Activated CD8-positive, alpha-beta memory T cell treated with anti-CD3 and anti-CD28 coated beads for 1 hour (primary cell): ENCODE measurements at regions not wholly inside any gene's neighbourhood (a gene's known extent, or its start where the extent isn't known, plus 50 kb on each side); places are given as distances from the start of the nearest gene placed in this dataset.

Source experiments
- DNase-seq, 2 donors: peaks; one replicate each; pipeline ENCODE4 v3.0.0-alpha.2; 2020; ENCODE audit warnings: low read depth in 1 of 2; ENCODE audit errors: extremely low read depth in 1 of 2

DNA sequence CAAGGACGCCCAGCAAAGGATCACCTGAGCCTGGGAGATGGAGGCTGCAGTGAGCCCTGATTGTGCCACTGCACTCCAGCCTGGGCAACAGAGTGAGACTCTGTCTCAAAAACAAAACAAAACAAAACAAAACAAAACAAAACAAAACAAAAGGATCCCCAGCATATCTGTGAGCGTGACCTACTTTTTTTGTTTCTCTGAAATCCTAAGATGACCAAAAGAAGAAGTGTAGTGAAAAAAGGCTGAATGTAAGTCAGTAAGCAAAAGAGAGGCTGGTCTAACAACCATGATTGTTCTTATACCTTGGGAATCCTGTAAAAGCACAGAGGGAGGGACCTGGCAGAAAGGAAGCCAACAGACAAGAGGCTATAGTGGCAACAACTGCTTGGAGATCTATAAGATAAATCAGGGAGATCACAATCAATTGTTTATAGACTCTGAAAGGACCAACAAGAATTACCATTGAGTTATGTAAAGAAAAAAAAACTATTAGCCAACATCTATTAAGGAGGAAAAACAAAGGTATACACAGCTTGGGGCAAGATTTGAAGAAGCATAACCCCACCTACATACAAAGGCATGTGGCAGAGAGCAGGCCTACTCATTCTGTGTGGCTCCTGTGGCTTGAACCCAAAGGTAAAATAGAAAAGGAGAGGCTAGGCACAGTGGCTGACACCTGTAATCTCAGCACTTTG, 255.2 kb upstream of the KLF14 start:
- no peak for DNase-seq

DNA sequence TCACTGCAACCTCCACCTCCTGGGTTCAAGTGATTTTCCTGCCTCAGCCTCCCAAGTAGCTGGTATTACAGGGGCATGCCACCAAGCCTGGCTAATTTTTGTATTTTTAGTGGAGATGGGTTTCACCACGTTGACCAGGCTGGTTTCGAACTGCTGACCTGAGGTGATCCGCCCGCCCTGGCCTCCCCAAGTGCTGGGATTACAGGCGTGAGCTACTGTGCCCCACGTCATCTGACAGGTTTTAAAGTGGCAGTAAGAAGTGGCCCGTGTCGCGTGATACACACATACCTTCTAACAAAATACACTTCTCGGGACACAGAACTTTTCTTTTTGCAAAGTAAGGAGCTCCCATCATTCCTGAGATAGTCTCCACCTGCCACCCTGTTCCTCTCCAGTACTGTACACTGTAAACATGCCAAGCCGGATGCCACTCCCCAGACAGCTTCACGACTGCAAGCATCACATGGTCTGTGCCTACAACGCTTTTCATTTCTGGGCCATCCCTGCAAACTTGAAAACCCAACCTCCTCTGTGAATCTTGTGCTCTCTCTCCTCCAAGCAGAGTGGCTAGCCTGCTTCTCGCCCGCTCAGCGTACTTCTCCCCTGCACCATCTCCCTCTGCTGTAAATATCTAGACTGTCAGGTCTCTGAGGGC, 256.3 kb upstream of the KLF14 start:
- no peak for DNase-seq

DNA sequence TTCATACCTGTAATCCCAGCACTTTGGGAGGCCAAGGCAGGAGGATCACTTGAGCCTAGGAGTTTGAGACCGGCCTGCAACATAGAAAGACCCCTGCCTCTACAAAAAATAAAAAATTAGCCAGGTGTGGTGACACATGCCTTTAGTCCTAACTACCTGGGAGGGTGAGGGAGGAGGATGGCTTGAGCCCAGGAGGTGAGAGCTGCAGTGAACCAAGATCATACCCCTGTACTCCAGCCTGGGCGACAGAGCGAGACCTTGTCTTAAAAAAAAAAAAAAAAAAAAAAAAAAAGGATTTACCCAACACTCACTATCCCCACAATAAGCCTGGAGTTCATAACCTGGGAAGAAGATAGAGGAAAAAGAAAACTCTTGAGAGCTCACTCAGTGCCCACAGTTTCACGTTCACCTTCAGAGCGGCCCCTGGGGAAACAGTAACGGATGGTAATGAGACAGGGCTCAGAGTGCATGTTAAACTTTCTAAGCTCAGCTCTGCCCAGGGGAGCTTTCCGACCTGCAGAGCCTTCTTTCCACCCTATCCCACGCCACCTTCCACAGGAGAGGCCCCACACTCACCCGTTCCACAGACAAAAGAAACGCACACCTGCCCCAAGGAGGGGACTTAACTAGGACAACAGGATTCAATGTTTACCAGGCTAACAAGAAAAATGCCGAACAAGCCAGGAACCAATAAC, 259.8 kb upstream of the KLF14 start:
- no peak for DNase-seq

DNA sequence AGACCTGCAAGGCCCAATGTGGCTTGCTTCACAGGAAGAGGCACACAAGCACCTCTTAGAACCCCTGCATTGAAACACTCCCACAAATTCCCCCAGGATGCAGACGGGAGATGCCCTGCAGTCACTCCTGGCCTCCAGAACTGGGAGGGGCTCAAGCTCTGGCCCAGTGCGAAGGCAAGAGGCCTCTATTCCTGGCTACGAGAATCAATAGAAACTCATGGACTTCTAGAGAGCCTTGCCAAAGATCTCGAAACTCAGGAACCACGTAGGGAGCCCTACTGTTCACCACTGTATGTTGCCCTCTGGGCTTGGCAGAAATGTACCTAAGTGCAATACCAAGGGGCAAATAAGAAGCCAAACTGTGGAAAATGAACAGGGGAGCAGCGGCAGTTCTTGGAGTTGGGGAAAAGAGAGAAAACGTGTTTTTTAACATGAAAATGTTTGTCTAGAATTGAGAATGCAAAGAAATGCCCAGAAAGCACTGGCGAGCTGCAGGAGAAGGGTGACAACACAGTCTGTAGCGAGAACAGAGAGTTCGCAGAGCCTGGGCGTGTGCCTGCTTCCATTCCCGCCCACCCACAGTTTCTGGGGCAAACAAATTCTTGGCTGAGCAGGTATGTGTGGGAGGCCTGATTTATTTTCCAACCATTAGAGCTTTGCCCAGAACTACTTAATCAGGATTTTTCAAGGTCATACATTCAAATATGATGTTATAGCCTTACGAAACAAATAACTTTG, 260.5 kb upstream of the KLF14 start:
- no peak for DNase-seq

DNA sequence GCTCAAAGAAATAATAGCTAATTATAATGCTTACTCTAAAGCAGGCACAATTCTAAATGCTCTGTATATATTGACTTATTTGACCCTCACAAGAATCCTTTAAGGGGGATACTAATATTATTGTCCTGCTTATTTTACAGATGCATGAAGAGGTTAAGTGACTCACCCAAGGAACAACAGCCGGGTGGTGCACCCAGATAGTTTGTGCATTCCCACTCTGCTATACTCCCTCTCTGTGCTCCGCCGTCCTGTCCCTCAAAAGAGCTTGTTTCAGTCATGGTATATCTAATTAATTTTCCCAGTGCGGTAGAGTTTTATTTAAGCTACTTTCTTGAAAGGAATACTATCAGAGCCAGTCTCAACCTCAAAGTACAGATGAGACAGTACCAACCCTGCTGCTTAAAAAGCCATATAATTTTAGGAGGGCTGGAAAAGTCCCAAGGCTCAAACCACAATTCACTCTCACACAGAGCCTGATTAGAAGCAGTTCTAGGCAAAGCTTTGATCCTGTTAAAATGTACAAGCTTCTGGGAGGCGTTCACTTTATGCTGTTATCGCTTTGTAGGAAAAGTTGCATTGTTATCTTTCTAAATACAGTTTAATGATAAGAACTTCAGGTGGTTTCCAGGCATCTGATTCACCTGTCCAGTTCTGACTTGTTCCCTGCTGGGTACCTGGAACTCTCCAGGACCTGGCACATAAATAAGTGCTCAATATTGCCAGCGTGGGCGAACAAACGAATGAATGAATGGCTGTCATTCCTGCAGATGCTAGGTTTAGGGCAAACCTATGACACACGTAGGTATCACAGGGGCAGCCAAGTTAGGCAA, 261.5 kb upstream of the KLF14 start:
- no peak for DNase-seq

DNA sequence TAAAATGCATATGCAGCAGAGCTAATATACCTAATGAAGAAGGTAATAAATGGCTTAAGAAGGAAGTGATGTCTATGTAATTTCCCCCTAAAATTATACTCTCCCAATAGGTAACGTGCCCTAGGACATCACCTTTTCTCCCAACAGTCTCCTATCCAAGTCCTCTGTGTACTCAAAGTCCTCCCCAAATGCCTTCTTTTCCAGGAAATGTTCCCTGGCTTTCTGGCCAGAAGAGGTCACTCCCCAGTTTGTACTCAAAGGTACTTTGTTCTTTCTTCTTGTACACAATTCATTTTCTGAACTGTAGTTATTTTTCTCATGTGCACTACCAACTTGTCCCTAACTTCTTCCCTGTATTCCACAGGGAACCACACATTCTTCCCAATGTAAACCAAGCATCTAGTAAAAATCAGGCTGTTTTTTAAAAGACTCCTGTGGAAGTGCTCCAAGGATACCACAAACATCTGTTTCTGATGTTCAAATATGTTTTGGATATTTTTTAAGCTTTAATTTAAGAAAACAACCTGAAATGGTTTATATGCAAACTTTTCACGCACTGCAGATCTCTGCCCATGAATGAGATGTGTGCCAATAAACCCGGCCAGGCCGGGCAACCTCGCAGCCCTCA, 262.3 kb upstream of the KLF14 start:
- DNase-seq, result no peak

DNA sequence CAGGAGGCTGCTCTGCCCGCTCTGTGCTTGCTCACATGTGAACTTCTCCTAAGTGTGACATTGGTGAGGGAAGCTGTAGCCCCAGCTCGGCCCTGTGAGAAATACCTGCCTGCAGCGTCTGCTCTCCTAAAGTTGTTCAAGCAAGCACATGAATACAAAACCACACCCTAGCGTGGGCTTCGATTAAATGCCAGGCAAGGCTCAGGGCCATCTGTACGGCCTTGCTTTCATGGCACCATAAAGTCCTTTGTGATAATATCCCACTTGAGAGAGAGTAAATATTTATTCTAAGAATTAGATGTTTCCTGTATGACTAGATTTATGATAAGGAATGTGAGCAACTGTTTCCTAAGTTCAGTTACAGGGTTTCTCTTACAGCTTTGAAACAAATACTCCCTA, 262.8 kb upstream of the KLF14 start:
- no peak for DNase-seq

DNA sequence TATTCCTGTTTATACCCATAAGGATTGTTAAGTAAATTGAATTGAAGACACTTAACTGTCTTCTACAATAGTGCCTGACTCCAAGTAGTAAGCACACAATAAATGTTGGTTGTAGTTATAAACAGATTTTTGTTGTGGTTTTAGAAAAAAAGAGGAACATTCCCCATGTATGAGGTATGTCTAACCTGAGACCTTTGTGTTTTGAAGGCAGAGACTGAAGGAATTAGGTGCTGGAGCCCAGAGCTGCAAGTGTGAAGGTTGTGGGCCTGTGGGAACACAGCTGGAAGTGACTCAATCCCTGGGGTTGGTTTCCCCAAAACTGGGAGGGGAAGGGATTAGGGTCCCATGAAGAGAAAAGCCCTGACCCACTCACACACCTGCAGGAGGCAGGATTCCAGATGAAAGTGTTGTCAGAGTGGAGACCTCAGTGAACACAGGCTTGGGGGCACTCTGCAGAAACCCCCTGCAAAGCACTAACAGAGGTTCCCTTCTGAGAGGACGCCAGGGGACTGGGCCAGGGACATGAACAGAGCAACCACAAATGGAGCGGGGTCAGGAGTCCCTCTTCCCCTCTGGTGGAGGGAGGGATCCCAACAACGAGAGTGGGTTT, 265.1 kb upstream of the KLF14 start:
- no peak for DNase-seq

DNA sequence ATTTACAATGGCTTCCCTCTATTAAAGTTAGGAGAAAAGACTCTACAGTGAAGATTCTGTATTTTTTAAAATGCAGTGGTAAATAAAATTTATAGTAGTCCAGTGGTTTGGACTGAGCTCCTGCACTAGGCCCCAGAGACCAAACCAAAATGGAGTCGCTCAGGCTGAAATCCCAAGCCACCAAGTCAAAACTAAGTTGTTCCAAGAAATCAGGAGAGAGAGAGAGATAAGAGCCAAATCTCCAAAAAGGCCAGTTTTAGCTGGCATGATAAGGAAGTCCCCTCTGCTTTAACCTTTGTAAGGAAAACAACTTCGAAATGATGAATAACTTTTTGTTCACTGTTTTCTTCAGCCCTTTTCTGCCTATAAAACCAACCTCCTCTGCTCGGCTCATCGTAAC, 265.9 kb upstream of the KLF14 start:
- no peak for DNase-seq

DNA sequence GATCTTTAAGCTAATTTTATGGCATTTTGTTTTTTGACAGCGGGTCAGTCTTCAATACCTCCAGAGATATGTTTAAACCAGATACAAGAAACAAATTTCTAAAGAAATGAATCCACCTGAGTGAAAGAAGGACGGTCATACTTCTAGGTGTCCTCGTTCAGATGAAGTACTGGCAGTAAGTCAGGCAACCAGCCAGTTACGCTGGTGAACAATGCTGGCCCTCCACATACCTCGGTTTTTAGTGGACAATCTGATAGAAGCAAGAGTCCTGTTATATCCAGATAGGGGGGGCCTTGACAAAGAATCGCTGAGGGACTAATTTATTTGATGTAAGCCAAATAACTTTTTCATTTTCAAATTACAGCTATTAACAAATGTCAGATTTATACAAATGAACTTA, 266.4 kb upstream of the KLF14 start:
- DNase-seq, result no peak

DNA sequence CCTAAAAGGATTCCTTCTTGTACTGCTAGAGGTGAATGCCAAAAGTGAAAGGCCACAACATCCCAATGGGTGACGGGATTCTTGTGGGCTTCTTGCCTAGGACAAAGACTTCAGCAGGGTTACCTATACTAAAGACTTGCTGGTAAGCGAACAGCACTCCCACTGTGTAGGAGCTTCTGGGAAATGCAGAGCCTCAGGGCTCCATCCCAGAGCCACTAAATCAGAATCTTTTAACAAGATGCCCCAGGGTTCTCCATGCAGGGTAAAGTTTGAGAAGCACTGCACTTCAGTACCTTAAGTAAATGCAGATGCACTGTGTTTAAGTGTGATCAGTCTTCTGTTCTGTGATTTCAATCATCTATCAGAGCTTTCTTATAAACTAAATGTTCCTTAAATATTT, 266.9 kb upstream of the KLF14 start:
- no peak for DNase-seq

DNA sequence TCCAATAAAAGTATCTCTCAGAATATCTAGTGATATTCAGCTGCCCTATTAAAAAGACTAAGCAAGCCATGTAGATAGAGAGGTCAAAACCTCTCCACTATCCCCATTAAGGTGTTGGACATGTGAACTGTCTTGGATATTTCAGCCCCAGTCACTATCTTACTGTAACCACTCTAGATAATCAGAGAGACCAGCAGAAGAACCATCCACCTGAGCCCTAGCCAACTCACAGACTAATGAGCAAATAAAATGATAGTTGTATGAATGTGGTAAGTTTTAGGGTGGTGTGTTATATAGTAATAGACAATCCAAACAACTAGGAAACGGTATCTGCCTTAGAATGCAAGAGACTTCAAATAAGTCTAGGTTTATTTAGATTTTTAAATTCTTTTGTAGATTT, 268.6 kb upstream of the KLF14 start:
- DNase-seq, result no peak

DNA sequence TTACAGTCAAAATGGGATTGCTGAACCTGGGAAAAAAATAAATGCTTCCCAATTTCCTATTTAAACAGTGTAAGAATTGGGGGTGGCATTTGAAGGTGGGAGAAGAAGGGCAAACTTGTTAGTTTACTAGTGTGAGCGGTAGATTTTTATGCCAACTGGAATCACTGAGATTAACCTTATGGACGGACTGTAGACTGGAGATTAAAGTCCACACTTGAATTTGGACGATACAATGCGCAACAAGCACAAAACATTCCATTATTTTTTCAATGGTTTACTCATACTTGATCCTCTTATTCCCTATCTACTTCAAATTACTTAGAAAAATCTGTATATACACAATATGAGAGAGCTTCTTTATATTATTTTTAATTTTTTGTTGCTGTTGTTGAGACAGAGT, 269.6 kb upstream of the KLF14 start:
- no peak for DNase-seq

DNA sequence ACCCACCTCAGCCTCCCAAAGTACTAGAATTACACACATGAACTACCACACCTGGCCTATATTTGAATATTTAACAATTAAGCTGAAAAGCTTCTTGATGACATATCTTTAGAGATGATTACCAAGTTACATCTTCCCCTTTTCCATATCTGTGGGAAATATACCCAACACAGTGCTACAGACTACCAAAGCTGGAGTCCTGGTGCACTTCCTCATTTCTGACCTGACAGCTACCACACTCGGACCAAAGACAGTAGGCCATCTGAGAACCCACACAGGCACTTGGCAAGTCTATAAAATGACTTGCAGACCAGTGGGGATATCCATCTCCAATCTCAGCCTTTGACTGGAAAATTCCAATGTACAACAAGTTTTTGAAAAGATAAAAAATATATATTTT, 270.4 kb upstream of the KLF14 start:
- no peak for DNase-seq

DNA sequence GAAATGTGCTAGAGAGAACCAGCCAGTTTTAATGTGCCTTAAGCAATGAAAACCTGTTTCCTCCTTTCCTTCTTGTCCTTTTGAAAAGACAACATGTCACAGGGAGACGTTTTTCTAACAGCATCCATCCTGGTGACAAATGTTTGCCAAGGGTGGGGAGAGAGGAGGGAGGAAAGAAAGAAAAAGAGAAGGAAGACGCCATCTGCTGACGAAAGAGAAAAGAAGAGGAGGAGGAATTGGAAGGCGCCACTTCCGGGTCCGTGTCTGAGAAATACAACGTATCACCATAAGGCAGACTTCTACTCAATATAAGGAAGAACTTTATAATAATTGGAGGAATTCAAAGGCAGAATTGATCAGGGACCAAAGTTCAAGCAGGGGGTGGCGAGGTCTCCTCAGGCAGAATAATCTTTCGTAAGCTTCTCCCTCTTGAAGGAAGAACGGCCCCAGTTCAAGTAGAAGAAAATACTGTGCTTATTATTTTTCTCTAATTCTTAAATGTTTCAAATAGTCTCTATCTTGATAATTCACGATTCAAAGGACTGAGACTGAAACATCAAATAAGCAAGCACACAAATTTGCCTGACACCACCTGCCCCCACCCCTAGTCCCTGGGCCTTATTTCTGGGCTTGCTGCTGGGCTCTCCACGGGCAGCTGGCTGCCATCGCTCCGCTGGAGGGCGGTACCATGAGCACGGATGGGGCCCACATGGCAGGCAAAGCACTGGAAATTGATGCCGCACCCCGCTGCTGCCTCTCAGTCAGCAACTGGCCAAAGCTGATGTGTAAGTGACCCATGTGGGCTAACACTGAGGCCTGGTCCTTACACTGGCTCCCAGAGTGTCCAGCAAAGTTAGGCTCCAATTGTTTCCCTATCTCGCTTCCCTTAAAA, 273.7 kb upstream of the KLF14 start:
- DNase-seq, result no peak

DNA sequence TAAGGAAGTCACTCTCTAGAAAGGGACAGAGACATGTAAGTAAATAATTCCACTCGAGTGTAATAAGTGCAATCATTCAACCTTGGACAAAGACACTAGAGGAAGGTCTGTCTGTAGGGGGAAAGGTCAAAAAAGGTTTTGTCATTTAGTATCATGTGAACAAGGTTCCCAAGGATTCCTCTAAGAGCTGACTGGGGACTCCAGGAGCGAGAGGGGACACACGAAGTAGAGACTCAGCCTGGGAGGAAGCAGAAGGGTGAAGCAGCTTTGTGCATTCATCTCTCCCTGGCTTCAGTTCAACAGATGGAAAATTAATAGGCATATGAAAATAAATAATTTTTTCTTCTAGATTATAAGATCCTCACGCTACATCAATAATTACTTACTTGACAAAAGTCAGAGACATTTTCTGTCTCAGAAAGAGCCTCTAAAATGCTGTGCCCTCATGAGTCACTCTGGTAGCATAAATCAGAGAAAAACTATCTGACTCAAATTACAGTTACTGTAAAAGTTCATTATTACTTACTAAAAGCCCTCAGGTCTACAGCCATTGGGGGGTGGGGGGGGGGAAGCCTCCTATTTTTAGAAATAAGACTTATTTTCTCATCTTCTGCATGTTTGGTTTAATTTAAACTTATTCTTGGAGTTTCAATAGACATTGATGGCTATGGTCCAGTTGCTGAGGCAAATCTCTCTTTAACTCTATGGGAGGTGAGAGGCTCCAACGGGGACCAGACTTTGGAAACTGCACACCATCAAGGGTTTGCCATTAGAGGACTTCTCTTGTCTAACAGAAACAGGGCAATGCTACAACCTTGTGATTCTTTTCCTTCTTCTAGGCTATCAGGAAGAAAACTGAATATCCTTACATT, 275.1 kb upstream of the KLF14 start:
- DNase-seq, result no peak

DNA sequence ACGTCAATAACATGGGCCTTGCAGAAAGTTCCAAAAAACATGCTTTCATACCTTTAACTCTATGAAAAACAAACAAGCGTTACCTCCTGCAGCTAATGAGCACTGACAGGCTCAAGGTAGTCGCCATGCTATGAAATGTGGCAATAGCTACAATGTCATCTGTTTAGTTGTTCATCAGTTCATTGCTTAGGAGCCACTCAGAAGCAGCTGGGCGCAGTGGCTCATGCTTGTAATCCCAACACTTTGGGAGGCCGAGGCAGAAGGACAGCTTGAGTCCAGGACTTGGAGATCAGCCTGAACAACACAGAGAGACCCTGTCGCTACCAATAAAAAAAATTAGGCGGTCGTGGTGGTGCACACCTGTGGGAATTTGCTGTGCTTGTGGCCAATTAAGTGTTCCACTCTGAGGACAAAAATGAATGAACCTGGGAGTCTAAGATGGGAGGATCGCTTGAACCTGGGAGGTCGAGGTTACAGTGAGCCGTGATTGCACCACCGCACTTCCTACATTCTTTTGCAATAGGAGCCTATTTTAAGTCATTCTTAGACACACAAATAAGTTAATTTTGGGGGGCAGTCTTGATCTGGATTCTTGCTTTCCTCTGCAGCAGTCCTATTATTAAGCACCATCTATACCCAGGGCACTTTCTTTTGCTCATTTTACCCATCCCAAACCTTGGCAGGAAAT, 276.2 kb upstream of the KLF14 start:
- DNase-seq, result no peak
